ENCODE measurements at regions not wholly inside any gene's neighbourhood (a gene's known extent, or its start where the extent isn't known, plus 50 kb on each side); places are given as distances from the start of the nearest gene placed in this dataset.

- DNase-seq = no peak
Observed at GRCh38 chr19:31562966-31563612, 213.9 kb upstream of the TSHZ3 start.

- no peak for DNase-seq
Observed at GRCh38 chr19:31567776-31568175, 218.5 kb upstream of the TSHZ3 start.

DNA sequence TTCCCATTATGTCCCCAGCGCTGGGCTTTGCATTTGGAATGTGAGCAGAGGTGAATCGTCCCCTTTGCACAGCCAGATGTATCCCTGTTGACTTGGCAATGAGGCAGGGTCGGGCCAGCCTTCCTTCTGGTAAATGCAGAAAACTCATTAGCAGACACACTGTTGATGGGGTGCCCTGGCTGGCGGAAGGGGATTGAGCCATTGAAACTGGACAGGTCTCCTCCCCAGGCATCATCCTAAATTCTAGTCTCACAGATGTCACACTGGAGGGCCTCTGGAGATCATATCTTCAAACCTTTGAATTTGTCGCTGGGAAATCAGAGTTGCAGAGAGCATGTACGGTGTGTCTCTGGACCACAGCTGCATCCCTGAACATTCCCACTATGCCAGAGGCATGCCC lies 219.5 kb upstream of the TSHZ3 start:
- no peak for DNase-seq

DNA sequence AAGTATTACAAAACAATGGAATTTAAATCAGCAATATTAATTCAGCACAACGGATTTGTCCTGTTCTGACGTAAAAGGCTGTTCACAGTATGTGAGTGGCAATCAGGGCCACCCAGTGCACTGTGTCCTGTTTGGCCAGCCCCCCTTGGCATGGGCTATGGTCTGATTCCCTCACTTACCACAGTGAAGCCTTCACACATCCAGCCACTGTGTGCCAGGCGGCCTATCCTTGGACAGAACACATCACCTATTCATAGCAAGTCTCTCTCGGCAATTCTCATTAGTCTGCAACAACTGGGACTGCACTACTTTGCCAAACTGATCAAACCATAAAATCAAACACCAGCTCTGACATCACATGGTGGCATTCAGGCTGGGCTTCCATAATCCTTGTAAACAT lies 221.5 kb upstream of the TSHZ3 start:
- no peak for DNase-seq

GRCh38 chr19:31572102-31572975 lies 223.1 kb upstream of the TSHZ3 start:
- no peak for DNase-seq

- DNase-seq = no peak
Observed at GRCh38 chr19:31572976-31573298, 223.7 kb upstream of the TSHZ3 start.

DNA sequence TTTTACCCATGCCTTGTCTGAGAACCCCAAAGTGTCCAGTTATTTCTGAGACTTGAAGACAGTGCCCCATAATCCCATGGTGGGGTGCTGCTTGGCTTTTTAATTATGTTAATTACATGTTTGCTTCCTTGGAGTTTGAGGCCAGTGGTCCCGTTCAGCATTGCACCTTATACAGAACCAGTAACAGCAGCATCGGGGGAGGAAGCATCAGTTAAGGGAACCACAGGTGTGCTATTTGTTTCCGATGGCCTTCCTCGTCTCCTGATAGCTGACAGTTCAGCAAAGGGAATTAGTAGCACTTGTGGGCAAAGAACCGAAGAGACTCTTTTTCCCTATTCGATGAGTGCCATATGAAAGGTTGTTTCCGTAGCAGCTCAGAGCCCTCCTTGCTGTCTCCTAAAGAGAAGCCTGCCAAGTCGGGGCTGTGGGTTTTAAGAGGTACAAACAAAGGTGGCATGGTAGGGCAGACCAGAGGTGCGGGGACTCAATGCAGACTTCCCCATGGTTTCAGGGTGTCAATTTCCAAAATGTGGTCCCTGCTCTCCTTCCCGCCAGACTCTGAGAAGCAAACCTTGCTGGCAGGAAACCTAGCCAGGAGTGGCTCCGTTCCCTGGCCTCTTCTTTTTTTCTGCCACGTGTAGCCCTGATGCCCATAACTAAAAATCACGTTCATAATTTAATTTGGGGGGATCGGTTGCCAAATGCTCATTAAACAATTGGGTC lies 225.2 kb upstream of the TSHZ3 start:
- no peak for DNase-seq

GRCh38 chr19:31575846-31576335 lies 226.7 kb upstream of the TSHZ3 start:
- DNase-seq = no peak

DNA sequence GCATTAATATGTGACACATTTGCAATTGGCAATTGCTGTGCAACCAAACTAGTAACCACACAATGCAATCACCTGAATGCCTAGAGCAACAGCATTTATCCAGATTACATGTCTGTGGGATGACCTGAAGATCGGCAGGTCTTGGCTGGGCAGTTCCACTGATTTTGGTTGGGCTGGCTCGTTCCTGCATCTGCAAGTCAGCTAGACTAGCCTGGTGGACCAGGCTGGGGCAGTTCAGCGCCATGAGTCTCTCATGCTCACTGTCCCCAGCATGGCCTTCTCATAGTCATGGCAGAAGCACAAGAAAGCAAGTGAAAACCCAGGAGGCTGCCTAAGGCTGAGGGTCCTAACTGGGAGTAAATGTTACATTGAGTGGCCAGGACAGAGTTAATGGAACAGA lies 229.1 kb upstream of the TSHZ3 start:
- DNase-seq = no peak

DNA sequence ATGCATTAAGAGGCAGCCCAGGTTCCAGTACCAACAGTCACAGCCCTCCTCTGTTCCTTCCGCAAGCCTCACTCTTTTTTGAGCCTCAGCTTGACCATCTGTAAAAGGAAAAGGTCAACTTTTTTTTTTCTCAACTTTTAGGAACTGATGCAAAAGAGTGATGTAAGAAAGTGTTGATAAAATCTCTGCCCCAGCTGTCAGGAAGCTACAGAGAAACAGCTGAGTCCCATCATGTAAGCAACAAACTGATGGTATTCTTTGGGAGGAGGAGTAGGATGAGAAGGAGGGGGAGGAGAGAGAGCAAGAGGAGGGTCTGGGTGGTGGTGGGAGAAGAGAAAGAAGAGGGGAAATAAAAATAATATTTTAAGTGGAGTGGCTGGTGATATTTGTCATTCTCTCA lies 233.9 kb upstream of the TSHZ3 start:
- no peak for DNase-seq

DNA sequence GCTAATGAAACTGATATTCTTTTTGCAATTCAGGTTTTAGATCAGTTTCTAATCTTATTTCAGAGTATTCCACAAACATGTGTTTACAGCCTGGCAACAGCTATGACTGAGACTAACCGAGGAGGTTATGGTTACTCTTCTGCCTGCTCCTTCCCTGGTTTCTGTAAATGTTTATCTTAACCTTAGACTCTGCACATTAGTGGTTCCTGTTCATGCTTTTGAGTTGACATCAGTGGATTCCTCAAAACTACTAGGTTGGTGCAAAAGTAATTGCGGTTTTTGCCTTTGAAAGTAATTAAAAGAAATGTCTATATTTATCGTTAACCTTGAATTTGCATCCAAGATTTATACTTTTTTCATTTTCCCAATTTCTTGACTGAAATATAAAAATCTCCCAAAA lies 237.0 kb upstream of the TSHZ3 start:
- no peak for DNase-seq

DNA sequence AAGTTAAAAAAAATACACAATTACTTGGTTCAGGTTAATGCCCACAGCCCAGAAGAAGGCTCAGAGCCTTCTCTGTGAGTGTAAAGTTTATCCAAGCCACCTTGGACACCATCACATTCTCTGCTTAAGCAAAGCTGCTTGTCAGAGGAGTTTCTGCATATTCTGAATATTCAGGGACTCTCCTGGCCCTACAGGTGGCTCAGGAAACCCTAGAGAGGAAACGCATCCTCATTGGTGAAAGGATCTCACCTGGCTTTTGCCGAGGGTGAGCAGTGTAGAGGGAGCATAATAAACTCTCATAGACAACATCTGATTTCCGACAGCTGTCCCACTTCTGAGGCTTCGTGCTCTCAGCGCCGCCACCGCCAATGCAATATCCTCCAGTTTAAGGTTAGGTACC lies 239.9 kb upstream of the TSHZ3 start:
- no peak for DNase-seq

DNA sequence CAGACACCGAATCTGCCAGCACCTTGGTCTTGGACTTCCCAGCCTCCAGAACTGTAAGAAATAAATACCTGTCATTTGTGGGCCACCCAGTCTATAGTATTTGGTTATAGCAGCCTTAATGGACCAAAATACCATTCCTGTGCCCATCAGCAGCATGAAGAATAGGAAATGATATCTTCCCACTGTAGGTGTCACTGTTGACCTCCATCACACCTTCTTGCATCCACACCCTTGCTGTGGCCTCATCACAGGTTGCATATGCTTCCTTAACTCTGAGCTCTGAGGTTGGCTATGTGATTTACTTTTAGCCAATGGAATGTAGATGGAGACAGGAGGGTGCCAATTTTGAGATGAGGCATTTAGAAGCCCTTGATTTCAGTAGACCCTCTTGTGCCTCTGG lies 242.0 kb upstream of the TSHZ3 start:
- no peak for DNase-seq

- DNase-seq = no peak
Observed at GRCh38 chr19:31592456-31592855, 243.2 kb upstream of the TSHZ3 start.

GRCh38 chr19:31594701-31595100 lies 245.5 kb upstream of the TSHZ3 start:
- DNase-seq = no peak

- no peak for DNase-seq
Observed at GRCh38 chr19:31595521-31595920, 246.3 kb upstream of the TSHZ3 start.

GRCh38 chr19:31596751-31597150 lies 247.5 kb upstream of the TSHZ3 start:
- no peak for DNase-seq

GRCh38 chr19:31597616-31598015 lies 248.4 kb upstream of the TSHZ3 start:
- DNase-seq = no peak

DNA sequence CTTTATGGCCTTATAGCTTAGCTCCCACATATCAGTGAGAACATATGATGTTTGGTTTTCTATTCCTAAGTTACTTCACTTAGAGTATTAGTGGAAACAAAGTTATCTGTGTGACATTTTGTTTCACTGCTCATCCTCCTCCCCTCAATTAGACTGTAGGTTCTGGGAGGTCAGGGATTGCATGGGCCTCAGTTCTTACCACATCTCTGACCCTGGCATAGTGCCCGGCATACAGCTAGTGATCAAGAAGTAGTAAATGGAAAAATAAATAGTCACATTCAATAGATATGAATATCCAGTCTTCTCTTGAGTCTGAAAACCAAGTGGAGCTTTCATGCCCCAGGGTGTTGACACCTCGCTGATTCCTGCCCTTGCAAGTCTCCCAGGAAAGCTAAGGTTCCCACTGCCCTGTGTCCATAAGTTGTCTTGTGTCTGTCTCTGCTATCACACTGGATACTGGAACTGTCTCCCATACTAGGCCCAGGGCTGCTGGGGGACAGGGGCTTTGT lies 249.5 kb upstream of the TSHZ3 start:
- no peak for DNase-seq

DNA sequence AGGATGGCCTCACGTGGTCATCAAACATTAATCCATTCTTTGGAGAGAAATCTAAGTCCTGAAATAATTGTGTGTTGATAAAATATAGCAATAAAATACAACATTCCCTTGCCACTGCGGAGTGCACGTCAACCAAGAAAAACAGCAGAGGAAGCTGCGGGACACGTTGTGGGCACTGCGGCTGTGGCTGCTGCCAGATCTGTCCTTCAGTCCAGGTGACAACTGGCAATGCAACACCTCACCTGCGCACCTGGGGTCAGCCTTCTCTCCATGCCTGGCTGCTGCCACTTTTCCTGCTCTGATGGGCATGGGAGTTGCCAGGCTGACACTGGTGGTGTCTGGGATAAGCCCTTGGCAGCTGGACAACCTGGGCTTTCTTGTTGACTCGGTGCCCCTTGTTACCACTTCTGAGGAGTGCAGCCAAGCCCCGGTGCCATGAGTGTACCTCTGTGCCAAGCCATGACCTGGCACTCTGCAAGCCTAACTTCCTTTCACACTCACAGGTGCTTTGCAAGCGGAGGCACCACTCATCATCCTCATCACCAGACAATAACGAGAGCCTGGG lies 251.6 kb upstream of the TSHZ3 start:
- no peak for DNase-seq

- DNase-seq = no peak
Observed at GRCh38 chr19:31601855-31602254, 252.6 kb upstream of the TSHZ3 start.

- DNase-seq = no peak
Observed at GRCh38 chr19:31602548-31602947, 253.3 kb upstream of the TSHZ3 start.

GRCh38 chr19:31604493-31605040 lies 255.3 kb upstream of the TSHZ3 start:
- DNase-seq = no peak

Measured in hematopoietic multipotent progenitor cell treated with erythropoietin and hydrocortisone succinate and interleukin-3 and kit ligand, for 8 days (in vitro differentiated cells).